Epithelial cell of esophagus (primary cell): ENCODE measurements at regions not wholly inside any gene's neighbourhood (a gene's known extent, or its start where the extent isn't known, plus 50 kb on each side); places are given as distances from the start of the nearest gene placed in this dataset.
"Not testable (repeated sequence)": the region's sequence is repeated elsewhere in the genome, so short reads cannot be mapped to it uniquely, and the experiment has no call there.

ENCODE experiments used
- DNase-seq: peaks from one replicate; pipeline ENCODE4 v3.0.0; 2010; ENCODE audit warnings: low read depth
- H3K4me3 ChIP-seq: 2 replicates; pipeline ENCODE4 v1.5.1; 2011; ENCODE audit warnings: mild to moderate bottlenecking, low read length, control low read depth
- CTCF ChIP-seq: IDR thresholded peaks from 2 replicates; pipeline ENCODE4 v1.5.1; 2011; ENCODE audit warnings: low read depth, mild to moderate bottlenecking, low read length, control low read depth, inconsistent platforms; ENCODE audit not compliant: insufficient read depth; ENCODE audit errors: missing control alignments

- TF ChIP-seq CTCF = no peak
- no peak for DNase-seq
- no peak overlapping the region for H3K4me3 ChIP-seq
Observed at GRCh38 chr1:215433237-215433636, 133.9 kb upstream of the KCTD3 start.

GRCh38 chr1:215439549-215439948 lies 127.6 kb upstream of the KCTD3 start:
- H3K4me3 ChIP-seq = no peak overlapping the region
- no peak for TF ChIP-seq CTCF
- no peak for DNase-seq

GRCh38 chr1:215444715-215445414 lies 122.2 kb upstream of the KCTD3 start:
- no peak for DNase-seq
- TF ChIP-seq CTCF = no peak
- H3K4me3 ChIP-seq = no peak overlapping the region

GRCh38 chr1:215448014-215448413 lies 119.1 kb upstream of the KCTD3 start:
- DNase-seq, H3K4me3 ChIP-seq: not testable (repeated sequence)

- not testable (repeated sequence) for H3K4me3 ChIP-seq
- DNase-seq = peak; percentile 21
Observed at GRCh38 chr1:215449147-215449546, 118.0 kb upstream of the KCTD3 start.

- no peak for DNase-seq
- no peak overlapping the region for H3K4me3 ChIP-seq
- TF ChIP-seq CTCF = no peak
Observed at GRCh38 chr1:215453440-215453839, 113.7 kb upstream of the KCTD3 start.

- no peak for TF ChIP-seq CTCF
- no peak overlapping the region for H3K4me3 ChIP-seq
Observed at GRCh38 chr1:215457213-215457612, 109.9 kb upstream of the KCTD3 start.

GRCh38 chr1:215458104-215458503 lies 109.0 kb upstream of the KCTD3 start:
- DNase-seq = peak; percentile 5
- no peak for TF ChIP-seq CTCF
- no peak overlapping the region for H3K4me3 ChIP-seq

More at GRCh38 chr1:215457213-215457612, 109.9 kb upstream of the KCTD3 start:
- no peak for DNase-seq
